ENCODE measurements at regions not wholly inside any gene's neighbourhood (a gene's known extent, or its start where the extent isn't known, plus 50 kb on each side); places are given as distances from the start of the nearest gene placed in this dataset.

- intact Hi-C loops (cut with DNase I) = no loop called here
- Histone ChIP-seq H3K4me3 (ENCODE audit: low read length) (no peak overlapping the region), H3K27me3 (ENCODE audit: control insufficient read depth, insufficient read depth) (no peaks in the 10 kb centered on the region), H3K4me1 (ENCODE audit: control insufficient read depth, insufficient read depth, low read length) (no peaks in the 10 kb centered on the region), H3K27ac (ENCODE audit: low read length) (no peak overlapping the region), H3K9me3 (ENCODE audit: control insufficient read depth, low read length) (no peaks in the 10 kb centered on the region)
- no peak for ATAC-seq
- DNase-seq = no peak
Measured at GRCh38 chr7:53641091-53641490, 605.7 kb downstream of the POM121L12 start.

- whole genome bisulfite sequencing = 54% methylated on average over 4 of the region's 4 CpGs
- Histone ChIP-seq H3K27ac (ENCODE audit: low read length) (no peak overlapping the region), H3K9me3 (ENCODE audit: control insufficient read depth, low read length) (no peaks in the 10 kb centered on the region), H3K4me1 (ENCODE audit: control insufficient read depth, insufficient read depth, low read length) (no peaks in the 10 kb centered on the region), H3K27me3 (ENCODE audit: control insufficient read depth, insufficient read depth) (no peaks in the 10 kb centered on the region), H3K4me3 (ENCODE audit: low read length) (no peak overlapping the region)
- ATAC-seq = no peak
- no peak for DNase-seq
- intact Hi-C loops (cut with DNase I) = no loop called here
Measured at GRCh38 chr7:53642361-53642760, 606.9 kb downstream of the POM121L12 start.

- Histone ChIP-seq H3K4me3 (ENCODE audit: low read length) (no peak overlapping the region), H3K27ac (ENCODE audit: low read length) (no peak overlapping the region), H3K9me3 (ENCODE audit: control insufficient read depth, low read length) (no peaks in the 10 kb centered on the region), H3K27me3 (ENCODE audit: control insufficient read depth, insufficient read depth) (no peaks in the 10 kb centered on the region), H3K4me1 (ENCODE audit: control insufficient read depth, insufficient read depth, low read length) (no peaks in the 10 kb centered on the region)
- DNase-seq = no peak
- intact Hi-C loops (cut with DNase I) = no loop called here
- ATAC-seq = no peak
- WGBS = 36% methylated on average over 2 of the region's 2 CpGs
Measured at GRCh38 chr7:53642866-53643265, 607.4 kb downstream of the POM121L12 start.

GRCh38 chr7:53656881-53657280, 621.4 kb downstream of the POM121L12 start:
- no peaks in the 10 kb centered on the region for H3K27me3 ChIP-seq (ENCODE audit: control insufficient read depth, insufficient read depth)
- no peak for DNase-seq
- H3K4me1 ChIP-seq (ENCODE audit: control insufficient read depth, insufficient read depth, low read length) = no peaks in the 10 kb centered on the region
- H3K9me3 ChIP-seq (ENCODE audit: control insufficient read depth, low read length) = no peaks in the 10 kb centered on the region
- ATAC-seq = no peak
- no peak overlapping the region for H3K27ac ChIP-seq (ENCODE audit: low read length)
- intact Hi-C loops (cut with DNase I) = no loop called here
- 71% methylated on average over 1 of the region's 1 CpG for WGBS
- no peak overlapping the region for H3K4me3 ChIP-seq (ENCODE audit: low read length)

- no peaks in the 10 kb centered on the region for H3K4me1 ChIP-seq (ENCODE audit: control insufficient read depth, insufficient read depth, low read length)
- H3K27me3 ChIP-seq (ENCODE audit: control insufficient read depth, insufficient read depth) = no peaks in the 10 kb centered on the region
- H3K4me3 ChIP-seq (ENCODE audit: low read length) = no peak overlapping the region
- WGBS = 65% methylated on average over 1 of the region's 1 CpG
- intact Hi-C loops (cut with DNase I) = no loop called here
- H3K27ac ChIP-seq (ENCODE audit: low read length) = no peak overlapping the region
- no peak for ATAC-seq
- DNase-seq = no peak
- no peaks in the 10 kb centered on the region for H3K9me3 ChIP-seq (ENCODE audit: control insufficient read depth, low read length)
Measured at GRCh38 chr7:53657586-53657985, 622.2 kb downstream of the POM121L12 start.

- Histone ChIP-seq H3K4me1 (ENCODE audit: control insufficient read depth, insufficient read depth, low read length) (no peaks in the 10 kb centered on the region), H3K9me3 (ENCODE audit: control insufficient read depth, low read length) (no peaks in the 10 kb centered on the region), H3K27me3 (ENCODE audit: control insufficient read depth, insufficient read depth) (no peaks in the 10 kb centered on the region), H3K4me3 (ENCODE audit: low read length) (no peak overlapping the region), H3K27ac (ENCODE audit: low read length) (no peak overlapping the region)
- intact Hi-C loops (cut with DNase I) = no loop called here
- ATAC-seq (no peak), DNase-seq (no peak)
- WGBS = 84% methylated on average over 3 of the region's 3 CpGs
Measured at GRCh38 chr7:53658951-53659350, 623.5 kb downstream of the POM121L12 start.

GRCh38 chr7:53661645-53662217, 626.3 kb downstream of the POM121L12 start:
- WGBS = 72% methylated on average over 4 of the region's 4 CpGs
- intact Hi-C loops (cut with DNase I) = no loop called here
- Histone ChIP-seq H3K27ac (ENCODE audit: low read length) (no peak overlapping the region), H3K4me3 (ENCODE audit: low read length) (no peak overlapping the region), H3K9me3 (ENCODE audit: control insufficient read depth, low read length) (no peaks in the 10 kb centered on the region), H3K27me3 (ENCODE audit: control insufficient read depth, insufficient read depth) (no peaks in the 10 kb centered on the region), H3K4me1 (ENCODE audit: control insufficient read depth, insufficient read depth, low read length) (no peaks in the 10 kb centered on the region)
- no peak for DNase-seq
- ATAC-seq = no peak

GRCh38 chr7:53672681-53673080, 637.2 kb downstream of the POM121L12 start:
- 55% methylated on average over 1 of the region's 1 CpG for WGBS
- Histone ChIP-seq H3K4me1 (ENCODE audit: control insufficient read depth, insufficient read depth, low read length) (no peaks in the 10 kb centered on the region), H3K27ac (ENCODE audit: low read length) (no peak overlapping the region), H3K27me3 (ENCODE audit: control insufficient read depth, insufficient read depth) (no peaks in the 10 kb centered on the region), H3K9me3 (ENCODE audit: control insufficient read depth, low read length) (no peaks in the 10 kb centered on the region), H3K4me3 (ENCODE audit: low read length) (no peak overlapping the region)
- intact Hi-C loops (cut with DNase I) = no loop called here
- DNase-seq (no peak), ATAC-seq (no peak)

- Histone ChIP-seq H3K27ac (ENCODE audit: low read length) (no peak overlapping the region), H3K4me3 (ENCODE audit: low read length) (no peak overlapping the region), H3K9me3 (ENCODE audit: control insufficient read depth, low read length) (no peaks in the 10 kb centered on the region), H3K27me3 (ENCODE audit: control insufficient read depth, insufficient read depth) (no peaks in the 10 kb centered on the region), H3K4me1 (ENCODE audit: control insufficient read depth, insufficient read depth, low read length) (no peaks in the 10 kb centered on the region)
- intact Hi-C loops (cut with DNase I) = no loop called here
- DNase-seq = no peak
- WGBS = 91% methylated on average over 1 of the region's 1 CpG
- no peak for ATAC-seq
Measured at GRCh38 chr7:53675835-53676234, 640.4 kb downstream of the POM121L12 start.

- intact Hi-C loops (cut with DNase I) = no loop called here
- no peak for ATAC-seq
- H3K4me1 ChIP-seq (ENCODE audit: control insufficient read depth, insufficient read depth, low read length) = no peaks in the 10 kb centered on the region
- no peaks in the 10 kb centered on the region for H3K27me3 ChIP-seq (ENCODE audit: control insufficient read depth, insufficient read depth)
- no peak for DNase-seq
- H3K27ac ChIP-seq (ENCODE audit: low read length) = no peak overlapping the region
- H3K9me3 ChIP-seq (ENCODE audit: control insufficient read depth, low read length) = no peaks in the 10 kb centered on the region
- 84% methylated on average over 3 of the region's 3 CpGs for WGBS
- H3K4me3 ChIP-seq (ENCODE audit: low read length) = no peak overlapping the region
Measured at GRCh38 chr7:53684693-53685092, 649.3 kb downstream of the POM121L12 start.

- Histone ChIP-seq H3K4me3 (ENCODE audit: low read length) (no peak overlapping the region), H3K9me3 (ENCODE audit: control insufficient read depth, low read length) (no peaks in the 10 kb centered on the region), H3K4me1 (ENCODE audit: control insufficient read depth, insufficient read depth, low read length) (no peaks in the 10 kb centered on the region), H3K27ac (ENCODE audit: low read length) (no peak overlapping the region), H3K27me3 (ENCODE audit: control insufficient read depth, insufficient read depth) (no peaks in the 10 kb centered on the region)
- DNase-seq (no peak), ATAC-seq (no peak)
- 82% methylated on average over 2 of the region's 2 CpGs for WGBS
- intact Hi-C loops (cut with DNase I) = no loop called here
Measured at GRCh38 chr7:53690411-53690810, 655.0 kb downstream of the POM121L12 start.

- Histone ChIP-seq H3K27me3 (ENCODE audit: control insufficient read depth, insufficient read depth) (no peaks in the 10 kb centered on the region), H3K4me1 (ENCODE audit: control insufficient read depth, insufficient read depth, low read length) (no peaks in the 10 kb centered on the region), H3K9me3 (ENCODE audit: control insufficient read depth, low read length) (no peaks in the 10 kb centered on the region), H3K4me3 (ENCODE audit: low read length) (no peak overlapping the region), H3K27ac (ENCODE audit: low read length) (no peak overlapping the region)
- no peak for DNase-seq
- 56% methylated on average over 1 of the region's 1 CpG for WGBS
- intact Hi-C loops (cut with DNase I) = no loop called here
- no peak for ATAC-seq
Measured at GRCh38 chr7:53697913-53698312, 662.5 kb downstream of the POM121L12 start.

All from right cardiac atrium (tissue), 5 donors.